HG02798 (cell line): ENCODE measurements at regions not wholly inside any gene's neighbourhood (a gene's known extent, or its start where the extent isn't known, plus 50 kb on each side); places are given as distances from the start of the nearest gene placed in this dataset.
A peak's percentile ranks its signal among the peaks of the same experiment; 100 is the strongest.

Source experiments
- ATAC-seq: cut with Tn5 transposase; IDR thresholded peaks from one replicate; pipeline ENCODE4 v1.9.1; 2021; ENCODE audit warnings: mild to moderate bottlenecking; ENCODE audit not compliant: unreplicated experiment, poor library complexity

- ATAC-seq: peak; percentile 96
These were observed 51.2 kb upstream of the CDH5 start for GRCh38 chr16:66315210-66315825.

- ATAC-seq: no peak
These were observed 55.2 kb upstream of the CDH5 start for GRCh38 chr16:66311306-66311705.

GRCh38 chr16:66309215-66309807, 57.2 kb upstream of the CDH5 start:
- no peak for ATAC-seq

GRCh38 chr16:66308096-66308495, 58.4 kb upstream of the CDH5 start:
- ATAC-seq: no peak

- no peak for ATAC-seq
These were observed 59.9 kb upstream of the CDH5 start for GRCh38 chr16:66306366-66307150.

- no peak for ATAC-seq
These were observed 61.5 kb upstream of the CDH5 start for GRCh38 chr16:66304961-66305360.

GRCh38 chr16:66304151-66304550, 62.3 kb upstream of the CDH5 start:
- ATAC-seq: no peak

- no peak for ATAC-seq
These were observed 66.0 kb upstream of the CDH5 start for GRCh38 chr16:66300501-66300900.

GRCh38 chr16:66300037-66300436, 66.5 kb upstream of the CDH5 start:
- no peak for ATAC-seq

- no peak for ATAC-seq
These were observed 67.1 kb upstream of the CDH5 start for GRCh38 chr16:66299349-66299748.

- ATAC-seq: no peak
These were observed 67.8 kb upstream of the CDH5 start for GRCh38 chr16:66298571-66299120.

- no peak for ATAC-seq
These were observed 68.5 kb upstream of the CDH5 start for GRCh38 chr16:66298006-66298405.

- ATAC-seq: no peak
These were observed 69.9 kb upstream of the CDH5 start for GRCh38 chr16:66296591-66296990.

- no peak for ATAC-seq
These were observed 70.5 kb upstream of the CDH5 start for GRCh38 chr16:66295761-66296546.

GRCh38 chr16:66295213-66295612, 71.3 kb upstream of the CDH5 start:
- ATAC-seq: no peak

GRCh38 chr16:66294507-66294906, 72.0 kb upstream of the CDH5 start:
- no peak for ATAC-seq

- ATAC-seq: no peak
These were observed 72.6 kb upstream of the CDH5 start for GRCh38 chr16:66293932-66294331.

GRCh38 chr16:66293207-66293735, 73.2 kb upstream of the CDH5 start:
- no peak for ATAC-seq

- ATAC-seq: no peak
These were observed 74.1 kb upstream of the CDH5 start for GRCh38 chr16:66292241-66292935.

GRCh38 chr16:66291833-66292232, 74.7 kb upstream of the CDH5 start:
- no peak for ATAC-seq
